K562 (cell line): ENCODE measurements at regions not wholly inside any gene's neighbourhood (a gene's known extent, or its start where the extent isn't known, plus 50 kb on each side); places are given as distances from the start of the nearest gene placed in this dataset.

Source experiments
- ATAC-seq: fragments of 200-7000 bp; cut with Tn5 transposase; 3 replicates; pipeline ENCODE4 v1.9.1; 2020; ENCODE audit warnings: moderate library complexity
- BruUV-seq: library from RNA; stranded (reverse); fragments of 400-500 nt; replicated peaks from 2 replicates; lab custom pipeline; 2021; lab: Mats Ljungman, UMichigan
- CTCF ChIA-PET: fragments of 300-600 bp; formaldehyde crosslinking; extraction: SDS; loops from one replicate; lab custom pipeline; 2021; ENCODE audit warnings: low intra/inter-chr PET ratio; lab: Yijun Ruan, JAX
- POLR2A ChIA-PET: fragments of 300-600, 350-650 bp; sonication (Branson Sonifier 250); formaldehyde crosslinking; extraction: SDS; loops from one replicate; lab custom pipeline; 2021; ENCODE audit warnings: antibody characterized with exemption, inconsistent platforms; lab: Yijun Ruan, JAX
- DNase-seq, 4 experiments: peaks; one replicate each; pipeline versions ENCODE4 v3.0.0 to v3.0.0-alpha.2; 2011 to 2018; ENCODE audit warnings: low spot score in 3 of 4, mixed read lengths in 3 of 4; ENCODE audit errors: extremely low read depth in 1 of 4
- FAIRE-seq: peaks from 2 replicates; lab custom pipeline; 2011; peaks lifted over from hg19 to GRCh38; lab: Jason Lieb, UNC
- H2AFZ ChIP-seq: 2 replicates; pipeline ENCODE4 v1.6.0; 2011; ENCODE audit warnings: low read depth, low read length, control low read depth, inconsistent platforms
- H3K27ac ChIP-seq: fragments of 200-600 bp; 3 replicates; pipeline ENCODE4 v1.8.0; 2011; ENCODE audit warnings: low read depth, mild to moderate bottlenecking, control low read depth, inconsistent platforms, low read length, moderate library complexity, mixed read lengths; ENCODE audit errors: extremely low read depth
- H3K27me3 ChIP-seq, 2 experiments: fragments of 300-600 bp in 1 of 2; 2 replicates in 1 of 2; 3 replicates in 1 of 2; pipeline versions ENCODE4 v1.6.0 to v1.8.0; 2011; ENCODE audit warnings: inconsistent platforms in 2 of 2, low read length in 2 of 2, mild to moderate bottlenecking in 1 of 2, mixed read lengths in 1 of 2, moderate library complexity in 1 of 2; ENCODE audit not compliant: control insufficient read depth in 2 of 2, insufficient read depth in 2 of 2
- H3K36me3 ChIP-seq: fragments of 300-600 bp; 3 replicates; pipeline ENCODE4 v1.8.0; 2011; ENCODE audit warnings: mild to moderate bottlenecking, low read length, inconsistent platforms; ENCODE audit not compliant: control insufficient read depth, insufficient read depth
- H3K4me1 ChIP-seq, 2 experiments: fragments of 200-600 bp in 1 of 2; replicated peaks in 1 of 2; 2 replicates in 1 of 2; 3 replicates in 1 of 2; pipeline versions ENCODE4 v1.5.1 to v1.8.0; 2011; ENCODE audit warnings: inconsistent platforms in 2 of 2, low read length in 2 of 2, mild to moderate bottlenecking in 1 of 2, mixed read lengths in 1 of 2, moderate library complexity in 1 of 2; ENCODE audit not compliant: control insufficient read depth in 2 of 2, insufficient read depth in 2 of 2
- H3K4me2 ChIP-seq: 2 replicates; pipeline ENCODE4 v1.6.1; 2011; ENCODE audit warnings: low read length, control low read depth, inconsistent platforms, mixed read lengths; ENCODE audit not compliant: insufficient read depth
- H3K4me3 ChIP-seq: fragments of 200-600 bp; sonication (generic), shearing (Covaris generic); 2 replicates; pipeline ENCODE4 v1.5.1; 2016; ENCODE audit warnings: control low read depth, inconsistent platforms
- H3K79me2 ChIP-seq: fragments of 200-600 bp; 3 replicates; pipeline ENCODE4 v1.8.0; 2011; ENCODE audit warnings: low read length, inconsistent platforms; ENCODE audit not compliant: control insufficient read depth, insufficient read depth
- H3K9ac ChIP-seq, 2 experiments: 2 replicates each; pipeline versions ENCODE4 v1.6.0 to v1.6.1; 2011; ENCODE audit warnings: low read depth in 2 of 2, low read length in 2 of 2, control low read depth in 1 of 2, inconsistent platforms in 1 of 2, mild to moderate bottlenecking in 1 of 2, mixed read lengths in 1 of 2; ENCODE audit not compliant: insufficient read depth in 1 of 2
- H3K9me1 ChIP-seq: one replicate; pipeline ENCODE4 v1.6.0; 2011; ENCODE audit warnings: inconsistent platforms, mild to moderate bottlenecking, low read length, moderate library complexity; ENCODE audit not compliant: control insufficient read depth, insufficient read depth
- H3K9me3 ChIP-seq: replicated peaks from 2 replicates; pipeline ENCODE4 v1.5.1; 2011; ENCODE audit warnings: low read depth, low read length, inconsistent platforms; ENCODE audit not compliant: control insufficient read depth, insufficient read depth
- H4K20me1 ChIP-seq: replicated peaks from 2 replicates; pipeline ENCODE4 v1.6.1; 2011; ENCODE audit warnings: low read length, inconsistent platforms, mixed read lengths; ENCODE audit not compliant: control insufficient read depth, insufficient read depth
- ASH1L ChIP-seq: fragments of 450-650 bp; IDR thresholded peaks from 2 replicates; pipeline ENCODE4 v1.6.1; 2018; ENCODE audit warnings: borderline replicate concordance, mild to moderate bottlenecking, low read depth; ENCODE audit not compliant: partially characterized antibody
- CCAR2 ChIP-seq: fragments of 200-400 bp; formaldehyde crosslinking; IDR thresholded peaks from 2 replicates; pipeline ENCODE4 v1.6.1; 2017; ENCODE audit warnings: mild to moderate bottlenecking, low read depth, low read length
- CEBPG ChIP-seq, 3 experiments: fragments of 200-800 bp in 1 of 3; sonication (Bioruptor generic) in 1 of 3; sonication (generic) in 1 of 3; formaldehyde crosslinking in 1 of 3; IDR thresholded peaks in 2 of 3; conservative IDR thresholded peaks in 1 of 3; 2 replicates each; pipeline versions ENCODE4 v1.6.1 to v1.8.0; 2016 to 2022; ENCODE audit warnings: missing compliant biosample characterization in 2 of 3, missing genetic modification characterization in 2 of 3, mild to moderate bottlenecking in 1 of 3, missing genetic modification reagents in 1 of 3
- GATAD2A ChIP-seq: fragments of 450-650 bp; IDR thresholded peaks from 2 replicates; pipeline ENCODE4 v1.6.1; 2017
- ILF3 ChIP-seq: fragments of 450-650 bp; IDR thresholded peaks from 2 replicates; pipeline ENCODE4 v1.6.1; 2018; ENCODE audit warnings: antibody characterized with exemption, mild to moderate bottlenecking, moderate library complexity, borderline replicate concordance
- NR2F6 ChIP-seq: fragments of 450-650 bp; formaldehyde crosslinking; IDR thresholded peaks from 2 replicates; pipeline ENCODE4 v1.4.0; 2020; ENCODE audit warnings: mild to moderate bottlenecking
- SLC30A9 ChIP-seq: fragments of 250-450 bp; sonication (Bioruptor Pico); IDR thresholded peaks from 2 replicates; pipeline ENCODE4 v1.8.0; 2022; ENCODE audit warnings: mild to moderate bottlenecking, moderate library complexity
- SP1 ChIP-seq: sonication (generic); formaldehyde crosslinking; IDR thresholded peaks from 2 replicates; pipeline ENCODE4 v1.8.1; 2022; ENCODE audit warnings: mild to moderate bottlenecking, missing genetic modification reagents
- ZBTB26 ChIP-seq: fragments of 450-650 bp; formaldehyde crosslinking; IDR thresholded peaks from 2 replicates; pipeline ENCODE4 v1.4.0; 2022; ENCODE audit warnings: missing genetic modification characterization
- ZBTB9 ChIP-seq: fragments of 450-650 bp; formaldehyde crosslinking; IDR thresholded peaks from 2 replicates; pipeline ENCODE4 v1.4.0; 2020; ENCODE audit warnings: mild to moderate bottlenecking, moderate library complexity
- ZFX ChIP-seq: sonication (generic); formaldehyde crosslinking; IDR thresholded peaks from 2 replicates; pipeline ENCODE4 v1.8.0; 2022; ENCODE audit warnings: mild to moderate bottlenecking, missing genetic modification reagents, moderate library complexity
- ZNF133 ChIP-seq: fragments of 250-450 bp; sonication (Bioruptor Pico); IDR thresholded peaks from 2 replicates; pipeline ENCODE4 v1.4.0; 2020; ENCODE audit warnings: mild to moderate bottlenecking
- ZNF766 ChIP-seq: fragments of 200-800 bp; sonication (Bioruptor generic); conservative IDR thresholded peaks from 2 replicates; pipeline ENCODE4 v1.6.1; 2016; ENCODE audit warnings: missing genetic modification characterization, missing compliant biosample characterization
- WGBS: fragments of 100-300 bp; shearing (Covaris generic); methylation state at CpG from one replicate; pipeline ENCODE4 v1.1.6; 2016; ENCODE audit warnings: low coverage, mixed read lengths; ENCODE audit not compliant: insufficient coverage; ENCODE audit errors: missing lambda C conversion rate; 5-methylcytosine and 5-hydroxymethylcytosine counted together
- in situ Hi-C: fragments of 300-500 bp; cut with MboI; formaldehyde crosslinking; loops from 4 replicates; pipeline ENCODE4 v1.15.0; 2018; ENCODE audit warnings: inconsistent platforms, mixed read lengths
- intact Hi-C: fragments of 100-400 bp; cut with micrococcal nuclease; formaldehyde crosslinking; loops from 2 replicates; pipeline ENCODE4 v1.14.2; 2022

- 51% methylated on average over 7 of the region's 7 CpGs for WGBS
- in situ Hi-C loops, result no loop called here
- H3K4me1 ChIP-seq, result no peaks in the 10 kb centered on the region
- H3K9me1 ChIP-seq, result no peaks in the 10 kb centered on the region
- 0 out of 2 replicates have a peak, but pooled peaks cover 3% of the 10 kb centered on the region for H4K20me1 ChIP-seq
- POLR2A ChIA-PET, result interaction anchor here (0.8 to 1.2 kb wide), 2 partner anchors 14 to 16 kb away, joined by 3 read pairs; no protein-coding TSS in a partner anchor
- intact Hi-C loops, result no loop called here
- ATAC-seq, result peak; percentile 46; the same call in 1 of the 3 replicates
- no peak overlapping the region for H3K4me3 ChIP-seq
- H3K27ac ChIP-seq, result no peak overlapping the region
- no peaks in the 10 kb centered on the region for H3K79me2 ChIP-seq
- no TSS peak for BruUV-seq
- H3K36me3 ChIP-seq, result no peaks in the 10 kb centered on the region
- H2AFZ ChIP-seq, result no peak overlapping the region
- no peaks in the 10 kb centered on the region for H3K27me3 ChIP-seq
- H3K4me2 ChIP-seq, result no peak overlapping the region
- CTCF ChIA-PET, result no interaction called here
- TF ChIP-seq ZNF766 (CRISPR knock-in tag) (peak; percentile 99), ZBTB26 (CRISPR knock-in tag) (no peak)
- H3K9ac ChIP-seq, result no peak overlapping the region
- no peaks in the 10 kb centered on the region for H3K9me3 ChIP-seq
- no peak for FAIRE-seq
- DNase-seq, result no peak
These were observed 236.6 kb upstream of the MKLN1 start for GRCh38 chr7:131090886-131091692.

GRCh38 chr7:131094685-131095084 is 233.0 kb upstream of the MKLN1 start:
- Histone ChIP-seq H4K20me1 (0 out of 2 replicates have a peak, but pooled peaks cover 3% of the 10 kb centered on the region), H3K9ac (no peak overlapping the region), H3K4me3 (no peak overlapping the region), H3K27me3 (no peaks in the 10 kb centered on the region), H3K79me2 (no peaks in the 10 kb centered on the region), H2AFZ (no peak overlapping the region), H3K4me1 (no peaks in the 10 kb centered on the region), H3K36me3 (no peaks in the 10 kb centered on the region), H3K4me2 (no peak overlapping the region), H3K9me1 (no peaks in the 10 kb centered on the region), H3K27ac (no peak overlapping the region), H3K9me3 (no peaks in the 10 kb centered on the region)
- no peak for FAIRE-seq
- ChIA-PET POLR2A (interaction anchor here (0.6 kb wide), 1 partner anchor 84 kb away, joined by 3 read pairs; no protein-coding TSS in a partner anchor), CTCF (no interaction called here)
- WGBS, result 70% methylated on average over 11 of the region's 11 CpGs
- in situ Hi-C loops (no loop called here), intact Hi-C loops (no loop called here)
- no TSS peak for BruUV-seq
- ATAC-seq, result peak; percentile 30; the same call in 2 of the 3 replicates
- DNase-seq, result no peak
- no peak for TF ChIP-seq ZNF133
- no peak for TF ChIP-seq CEBPG (CRISPR knock-in tag; IDR thresholded peaks at IDR 0.05)
- no peak for TF ChIP-seq CEBPG (tag; conservative IDR thresholded peaks at IDR 0.05 in 1 of 2, IDR thresholded peaks at IDR 0.05 in 1 of 2)
- no peak for TF ChIP-seq CCAR2
- TF ChIP-seq ILF3, result no peak
- TF ChIP-seq GATAD2A, result no peak
- TF ChIP-seq SP1, result no peak
- no peak for TF ChIP-seq ZBTB9
- no peak for TF ChIP-seq SLC30A9 (CRISPR knock-in tag)
- no peak for TF ChIP-seq ASH1L
- no peak for TF ChIP-seq ZFX (CRISPR knock-in tag)
- TF ChIP-seq NR2F6, result no peak
